ENCODE measurements at regions not wholly inside any gene's neighbourhood (a gene's known extent, or its start where the extent isn't known, plus 50 kb on each side); places are given as distances from the start of the nearest gene placed in this dataset.
A peak's percentile ranks its signal among the peaks of the same experiment; 100 is the strongest.
"Not testable (repeated sequence)": the region's sequence is repeated elsewhere in the genome, so short reads cannot be mapped to it uniquely, and the experiment has no call there.

GRCh38 chr2:237214963-237215362 is 129.3 kb downstream of the COPS8 start:
- no peak for DNase-seq (ENCODE audit: low read depth)

GRCh38 chr2:237217995-237218616 is 132.4 kb downstream of the COPS8 start:
- peak; percentile 83 for DNase-seq (ENCODE audit: low read depth)

- DNase-seq (ENCODE audit: low read depth), result peak; percentile 16
Measured at GRCh38 chr2:237218756-237219155, 133.1 kb downstream of the COPS8 start.

- no peak for DNase-seq (ENCODE audit: low read depth)
Measured at GRCh38 chr2:237219826-237220225, 134.1 kb downstream of the COPS8 start.

GRCh38 chr2:237221443-237221842 is 135.8 kb downstream of the COPS8 start:
- DNase-seq (ENCODE audit: low read depth), result no peak

GRCh38 chr2:237222178-237222577 is 136.5 kb downstream of the COPS8 start:
- DNase-seq (ENCODE audit: low read depth), result peak; percentile 87

GRCh38 chr2:237222601-237223041 is 136.9 kb downstream of the COPS8 start:
- DNase-seq (ENCODE audit: low read depth), result peak; percentile 38

- peak; percentile 97 for DNase-seq (ENCODE audit: low read depth)
Measured at GRCh38 chr2:237223201-237223861, 137.6 kb downstream of the COPS8 start.

GRCh38 chr2:237227190-237227589 is 141.5 kb downstream of the COPS8 start:
- DNase-seq (ENCODE audit: low read depth), result no peak

- DNase-seq (ENCODE audit: low read depth), result peak; percentile 95
Measured at GRCh38 chr2:237227592-237228280, 142.0 kb downstream of the COPS8 start.

GRCh38 chr2:237228281-237228625 is 142.6 kb downstream of the COPS8 start:
- DNase-seq (ENCODE audit: low read depth), result no peak

GRCh38 chr2:237229905-237230304 is 144.2 kb downstream of the COPS8 start:
- no peak for DNase-seq (ENCODE audit: low read depth)

GRCh38 chr2:237230355-237230754 is 144.7 kb downstream of the COPS8 start:
- DNase-seq (ENCODE audit: low read depth), result no peak

- DNase-seq (ENCODE audit: low read depth), result peak; percentile 12
Measured at GRCh38 chr2:237231593-237231992, 145.9 kb downstream of the COPS8 start.

- DNase-seq (ENCODE audit: low read depth), result no peak
Measured at GRCh38 chr2:237232166-237232565, 146.5 kb downstream of the COPS8 start.

GRCh38 chr2:237234268-237234667 is 148.6 kb downstream of the COPS8 start:
- no peak for DNase-seq (ENCODE audit: low read depth)

- peak; percentile 80 for DNase-seq (ENCODE audit: low read depth)
Measured at GRCh38 chr2:237235383-237236095, 149.8 kb downstream of the COPS8 start.

GRCh38 chr2:237236188-237236587 is 150.5 kb downstream of the COPS8 start:
- no peak for DNase-seq (ENCODE audit: low read depth)

- DNase-seq (ENCODE audit: low read depth), result no peak
Measured at GRCh38 chr2:237238249-237238648, 152.6 kb downstream of the COPS8 start.

- no peak for DNase-seq (ENCODE audit: low read depth)
Measured at GRCh38 chr2:237240252-237240651, 154.6 kb downstream of the COPS8 start.

GRCh38 chr2:237240868-237241267 is 155.2 kb downstream of the COPS8 start:
- DNase-seq (ENCODE audit: low read depth), result not testable (repeated sequence)

GRCh38 chr2:237242091-237242536 is 156.4 kb downstream of the COPS8 start:
- DNase-seq (ENCODE audit: low read depth), result peak; percentile 12

Measured in Daoy (cell line).